GM21528 (cell line): ENCODE measurements at regions not wholly inside any gene's neighbourhood (a gene's known extent, or its start where the extent isn't known, plus 50 kb on each side); places are given as distances from the start of the nearest gene placed in this dataset.

Experiments used
- ATAC-seq: cut with Tn5 transposase; IDR thresholded peaks from one replicate; pipeline ENCODE4 v1.9.1; 2021; ENCODE audit warnings: mild to moderate bottlenecking, moderate library complexity; ENCODE audit not compliant: unreplicated experiment, low FRiP score

GRCh38 chr22:49102367-49102766, 725.3 kb downstream of the BRD1 start:
- ATAC-seq, result no peak

GRCh38 chr22:49101873-49102272, 725.8 kb downstream of the BRD1 start:
- no peak for ATAC-seq

- no peak for ATAC-seq
These were observed 726.4 kb downstream of the BRD1 start for GRCh38 chr22:49101225-49101624.

- no peak for ATAC-seq
These were observed 726.9 kb downstream of the BRD1 start for GRCh38 chr22:49100773-49101172.

GRCh38 chr22:49100316-49100715, 727.4 kb downstream of the BRD1 start:
- ATAC-seq, result no peak

DNA sequence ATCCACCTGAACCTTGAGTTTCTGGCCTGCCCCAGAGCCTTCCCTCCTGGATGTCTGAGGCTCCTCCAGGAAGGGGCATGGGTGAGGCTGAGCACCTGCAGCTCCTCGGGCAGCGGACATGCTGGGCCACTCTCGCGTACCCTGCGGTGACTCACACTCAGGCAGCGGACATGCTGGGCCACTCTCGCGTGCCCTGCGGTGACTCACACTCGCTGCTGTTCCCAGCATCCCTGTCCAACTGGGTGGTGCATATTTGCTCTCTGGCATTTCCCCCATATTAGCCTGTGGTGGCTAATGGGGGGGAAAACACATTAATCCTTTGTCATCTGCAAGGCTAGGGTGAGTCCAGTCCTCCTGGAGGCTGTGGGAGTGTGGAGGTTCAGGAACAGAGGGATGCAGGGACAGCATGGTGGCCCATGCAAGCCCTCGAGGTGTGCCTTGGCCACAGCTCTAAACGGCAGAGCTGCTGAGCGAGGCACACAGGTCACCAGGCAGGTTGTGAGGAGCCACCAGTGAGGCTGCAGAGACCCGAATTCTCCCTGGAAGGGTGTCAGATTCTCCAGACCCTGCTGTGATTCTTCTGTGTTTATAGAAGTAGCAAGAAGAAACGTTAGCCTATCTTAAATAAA, 728.1 kb downstream of the BRD1 start:
- no peak for ATAC-seq

GRCh38 chr22:49099089-49099488, 728.6 kb downstream of the BRD1 start:
- ATAC-seq, result no peak

- ATAC-seq, result no peak
These were observed 729.7 kb downstream of the BRD1 start for GRCh38 chr22:49097966-49098365.

- ATAC-seq, result no peak
These were observed 730.3 kb downstream of the BRD1 start for GRCh38 chr22:49097171-49097925.

GRCh38 chr22:49096476-49096875, 731.2 kb downstream of the BRD1 start:
- ATAC-seq, result no peak

GRCh38 chr22:49095366-49095765, 732.3 kb downstream of the BRD1 start:
- ATAC-seq, result no peak

GRCh38 chr22:49094858-49095257, 732.8 kb downstream of the BRD1 start:
- ATAC-seq, result no peak

- no peak for ATAC-seq
These were observed 733.5 kb downstream of the BRD1 start for GRCh38 chr22:49094151-49094550.

- ATAC-seq, result no peak
These were observed 734.3 kb downstream of the BRD1 start for GRCh38 chr22:49093192-49093880.

DNA sequence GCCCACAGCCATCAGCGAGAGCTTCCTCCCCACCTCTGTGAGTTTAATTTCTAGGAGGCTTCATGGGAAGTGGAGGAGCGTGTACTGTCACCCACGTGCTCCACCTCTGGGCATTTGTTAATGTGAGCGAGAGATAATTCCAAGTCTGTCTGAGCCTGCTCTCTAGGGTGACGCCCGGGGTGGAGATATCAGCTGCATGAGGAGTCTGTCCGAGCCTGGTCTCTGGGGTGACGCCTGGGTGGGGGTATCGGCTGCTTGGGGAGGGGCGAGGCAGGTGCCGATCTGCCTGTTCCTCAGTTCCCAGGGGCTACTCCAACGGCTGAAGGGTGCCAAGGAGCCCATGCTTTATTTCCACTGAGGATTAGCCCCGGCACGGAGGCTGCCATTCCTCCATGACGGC, 735.0 kb downstream of the BRD1 start:
- no peak for ATAC-seq

DNA sequence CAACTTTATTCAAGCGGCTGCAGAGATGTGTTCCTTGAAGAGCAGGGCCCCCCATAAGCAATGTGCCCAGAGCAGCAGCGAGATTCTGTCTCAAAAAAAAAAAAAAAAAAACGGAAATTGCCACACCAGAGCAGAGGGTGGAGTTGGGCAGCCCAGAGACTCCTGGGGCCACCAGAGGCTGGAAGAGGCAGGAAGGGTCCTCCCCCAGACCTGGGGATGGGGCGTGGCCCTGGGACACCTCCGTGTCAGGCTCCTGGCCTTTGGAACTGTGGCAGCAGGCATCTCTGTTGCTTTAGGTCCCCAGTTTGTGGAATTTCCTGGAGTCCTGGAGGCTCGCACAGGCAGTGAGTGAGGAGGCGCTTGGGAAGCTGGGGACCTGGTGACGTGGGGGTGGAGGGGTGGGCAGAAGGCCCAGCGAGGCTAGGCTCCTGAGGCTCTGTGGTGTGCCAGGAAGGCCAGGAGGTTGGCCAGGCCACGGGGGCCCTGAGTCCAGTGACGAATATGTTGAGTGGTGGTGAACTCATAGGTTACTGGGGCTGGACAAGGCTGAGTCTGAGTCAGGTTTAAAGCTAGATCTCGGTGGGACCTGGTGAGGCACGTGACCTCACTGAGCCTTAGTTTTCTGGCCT, 735.6 kb downstream of the BRD1 start:
- ATAC-seq, result no peak

DNA sequence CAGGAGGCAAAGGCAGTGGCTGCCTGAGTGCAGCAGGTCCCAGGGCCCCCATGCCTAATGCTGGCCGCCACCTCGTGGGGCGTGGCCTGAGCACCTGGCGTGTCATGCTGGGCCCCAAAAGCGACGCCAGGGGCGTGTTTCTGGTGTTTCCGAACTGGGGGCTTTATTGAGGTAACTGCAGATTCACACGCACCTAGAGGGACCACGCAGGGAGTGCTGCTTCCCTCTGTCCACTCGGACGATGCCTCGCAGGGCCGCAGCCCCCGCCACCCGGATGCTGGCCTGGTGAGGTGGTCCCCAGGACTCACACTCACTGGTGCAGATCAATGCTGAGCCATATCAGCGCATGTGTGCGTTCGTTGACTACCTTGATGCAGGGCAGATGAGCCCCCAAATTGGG, 736.2 kb downstream of the BRD1 start:
- no peak for ATAC-seq

- ATAC-seq, result no peak
These were observed 736.9 kb downstream of the BRD1 start for GRCh38 chr22:49090853-49091135.

DNA sequence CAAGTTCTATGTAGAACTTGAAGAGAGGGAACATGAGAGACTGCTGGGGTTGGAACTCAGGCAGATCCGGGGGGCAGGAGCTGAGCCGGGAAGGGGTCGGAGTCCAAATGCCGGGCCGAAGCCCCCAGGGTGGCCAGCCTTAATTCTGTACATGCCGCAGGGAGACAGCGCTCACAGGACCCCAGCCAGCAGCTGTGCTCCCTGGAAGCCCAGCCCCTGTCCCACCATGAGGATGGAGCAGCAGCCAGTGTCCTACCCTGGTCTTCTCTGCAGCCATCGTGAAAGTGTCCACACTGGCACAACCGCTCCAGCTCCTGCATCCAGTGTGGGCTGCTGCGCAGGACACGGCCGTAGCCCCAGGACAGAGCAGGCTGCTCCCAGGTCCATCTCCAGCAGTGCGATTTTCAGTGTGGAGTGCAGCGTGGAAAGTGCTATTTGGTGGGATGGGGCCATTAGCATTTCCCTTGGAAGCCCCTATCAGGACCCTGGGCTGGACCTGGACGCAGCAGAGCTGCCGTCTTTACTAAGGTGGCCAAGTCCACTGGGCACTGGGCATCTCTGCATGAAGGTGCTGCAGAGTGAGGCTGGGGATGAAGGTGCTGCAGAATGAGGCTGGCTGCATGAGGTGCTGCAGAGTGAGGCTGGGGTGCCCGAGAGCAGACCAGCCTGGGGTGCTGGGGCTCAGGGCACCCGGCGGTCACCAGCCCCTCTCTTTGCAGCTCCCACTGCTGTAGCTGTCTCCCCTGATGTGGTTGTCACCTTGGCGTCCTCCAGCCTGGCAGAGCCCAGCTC, 737.4 kb downstream of the BRD1 start:
- ATAC-seq, result no peak
